GM19240 (cell line): ENCODE measurements at regions not wholly inside any gene's neighbourhood (a gene's known extent, or its start where the extent isn't known, plus 50 kb on each side); places are given as distances from the start of the nearest gene placed in this dataset.

Source experiments
- DNase-seq: peaks from one replicate; pipeline ENCODE4 v3.0.0; 2011; ENCODE audit warnings: low spot score; ENCODE audit not compliant: insufficient read length

- DNase-seq = no peak
Observed at GRCh38 chr10:28781296-28781695, 104.0 kb downstream of the BAMBI start.

DNA sequence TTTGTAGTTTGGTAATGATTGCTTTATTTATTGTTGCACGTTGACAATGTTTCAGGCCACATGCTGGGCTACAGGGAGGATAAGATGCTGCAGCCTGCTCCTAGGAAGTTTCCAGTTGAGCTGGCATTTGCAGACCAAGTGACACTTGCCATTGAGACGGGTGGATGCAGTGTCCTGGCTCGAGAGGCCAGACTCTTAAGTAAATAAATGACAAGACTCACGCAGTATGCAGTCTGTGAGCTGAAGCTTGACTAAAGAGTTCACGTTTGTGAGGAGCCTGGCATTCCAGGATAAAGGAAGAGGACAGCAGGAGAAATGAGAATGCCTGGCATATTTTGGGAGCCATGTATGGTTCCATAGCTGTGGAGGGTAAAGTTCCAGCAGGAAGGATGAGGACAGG lies 105.8 kb downstream of the BAMBI start:
- DNase-seq = no peak

GRCh38 chr10:28785018-28785417 lies 107.7 kb downstream of the BAMBI start:
- no peak for DNase-seq

- DNase-seq = no peak
Observed at GRCh38 chr10:28788252-28788651, 110.9 kb downstream of the BAMBI start.

DNA sequence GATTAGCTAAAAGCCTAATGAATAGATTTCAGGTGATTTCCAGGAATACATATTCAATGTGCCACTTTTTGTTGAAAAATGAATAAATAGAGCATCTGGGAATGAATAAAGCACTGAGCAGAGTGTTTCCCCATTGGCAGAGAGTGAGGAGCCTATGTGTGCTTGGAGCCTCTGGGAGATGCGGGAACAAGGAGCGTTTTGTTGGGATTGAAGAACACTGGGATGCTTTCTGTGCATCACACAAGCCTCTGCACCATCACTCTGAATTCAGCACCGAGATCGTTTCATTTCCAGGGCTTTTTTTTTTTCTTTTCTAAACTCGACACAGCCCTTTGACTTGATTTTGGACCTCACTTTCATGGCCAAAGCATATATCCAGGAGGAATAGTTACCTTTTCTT lies 111.4 kb downstream of the BAMBI start:
- DNase-seq = no peak

GRCh38 chr10:28790146-28790545 lies 112.8 kb downstream of the BAMBI start:
- no peak for DNase-seq

- no peak for DNase-seq
Observed at GRCh38 chr10:28793482-28793881, 116.2 kb downstream of the BAMBI start.

DNA sequence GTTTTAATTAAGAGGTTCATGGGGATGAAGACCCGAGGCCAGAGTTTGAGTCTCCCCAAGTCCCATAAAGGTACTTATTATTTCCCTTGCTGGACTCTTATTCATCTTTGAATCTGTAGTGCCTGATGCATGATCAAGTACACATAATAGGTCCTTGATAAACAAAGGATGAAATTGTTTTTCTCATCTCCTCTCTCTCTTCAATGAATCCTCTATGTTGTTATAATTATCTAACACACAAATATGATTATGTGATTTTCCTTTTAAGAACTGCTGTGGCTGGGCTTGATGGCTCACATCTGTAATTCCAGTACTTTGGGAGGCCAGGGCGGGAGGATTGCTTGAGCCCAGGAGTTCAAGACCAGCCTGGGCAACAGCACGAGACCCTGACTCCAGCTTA lies 117.7 kb downstream of the BAMBI start:
- no peak for DNase-seq

- no peak for DNase-seq
Observed at GRCh38 chr10:28796606-28797512, 119.5 kb downstream of the BAMBI start.

DNA sequence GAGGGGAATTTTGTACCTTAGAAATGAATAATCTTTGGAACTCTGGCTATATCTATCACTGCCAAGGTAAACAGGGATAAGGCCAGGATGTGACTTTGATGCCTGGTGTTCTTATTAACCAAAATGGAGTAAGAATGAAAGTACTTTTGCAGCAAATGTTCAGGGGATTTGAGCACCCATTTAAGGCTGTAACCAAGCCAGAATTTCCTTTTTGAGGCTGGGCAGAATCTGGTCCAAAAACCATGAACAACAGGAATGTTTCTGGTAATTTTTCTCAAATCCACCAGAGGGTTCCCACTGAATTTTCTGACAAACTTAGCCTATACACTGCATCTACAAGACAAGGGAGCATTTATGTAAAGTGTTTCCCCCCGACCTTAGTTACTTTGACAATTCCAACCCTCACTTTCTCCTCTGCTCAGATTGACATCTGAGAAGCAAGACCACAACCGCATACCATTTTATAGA lies 120.6 kb downstream of the BAMBI start:
- DNase-seq = no peak

DNA sequence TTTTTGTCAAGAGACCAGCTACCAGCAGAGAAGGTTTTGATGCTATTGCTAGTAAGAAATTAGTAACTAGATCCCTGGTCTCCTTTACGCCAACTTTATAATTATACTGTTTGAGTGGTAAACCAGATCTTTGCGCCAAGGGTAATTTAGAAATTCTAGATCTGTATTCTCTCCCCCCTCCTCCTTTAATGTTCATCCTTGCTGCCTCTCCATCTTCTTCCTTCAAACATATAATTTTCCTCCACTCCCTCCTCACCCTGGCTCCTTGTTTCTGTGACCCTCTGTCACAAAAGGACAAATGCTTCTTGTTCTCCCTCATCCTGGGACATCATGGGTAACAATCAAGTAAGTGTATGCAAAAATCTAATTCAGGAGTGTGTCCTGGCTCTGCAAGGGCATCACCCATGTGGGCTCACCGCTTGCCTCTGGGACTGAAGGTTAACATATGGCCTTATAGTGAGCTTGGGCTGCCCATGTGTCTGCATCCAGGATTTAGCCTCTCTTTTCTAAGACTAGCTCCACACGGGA lies 121.2 kb downstream of the BAMBI start:
- no peak for DNase-seq

GRCh38 chr10:28798964-28799363 lies 121.6 kb downstream of the BAMBI start:
- DNase-seq = no peak

DNA sequence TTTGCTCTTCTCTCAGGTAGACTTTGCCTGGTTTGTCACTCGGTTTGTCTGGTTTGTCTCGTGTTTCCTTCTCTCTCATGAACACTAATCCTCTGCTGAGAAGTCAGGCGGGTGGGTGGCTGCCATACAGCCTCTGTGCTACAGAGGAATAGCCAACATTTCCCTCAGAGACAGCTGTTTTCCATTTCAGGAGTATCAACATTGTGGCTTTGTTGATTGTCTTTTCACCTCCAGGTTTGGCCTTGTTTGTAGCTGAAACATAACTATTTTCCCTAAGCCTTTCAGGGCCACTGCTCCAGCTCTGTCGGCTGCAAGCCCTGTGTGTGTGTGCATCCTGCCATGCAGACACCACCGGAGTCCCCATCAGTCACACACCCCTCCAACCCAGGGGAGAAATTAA lies 122.8 kb downstream of the BAMBI start:
- DNase-seq = no peak

DNA sequence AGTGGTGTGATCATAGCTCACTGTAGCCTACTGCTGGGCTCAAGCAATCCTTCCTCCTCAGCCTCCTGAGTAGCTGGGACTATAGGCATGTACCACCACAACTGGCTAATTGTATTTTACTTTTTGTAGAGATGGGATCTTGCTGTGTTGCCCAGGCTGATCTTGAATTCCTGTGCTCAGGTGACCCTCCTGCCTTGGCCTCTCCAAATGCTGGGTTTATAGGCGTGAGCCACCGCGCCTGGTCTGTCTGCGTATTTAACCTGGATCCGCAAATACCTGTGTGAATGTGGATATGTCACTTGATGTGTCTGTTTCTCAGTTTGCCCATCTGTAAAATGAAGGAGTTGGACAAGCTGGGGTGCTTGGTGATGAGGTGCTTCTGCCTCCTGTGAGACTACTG lies 123.9 kb downstream of the BAMBI start:
- DNase-seq = no peak

- DNase-seq = no peak
Observed at GRCh38 chr10:28801869-28802268, 124.5 kb downstream of the BAMBI start.

DNA sequence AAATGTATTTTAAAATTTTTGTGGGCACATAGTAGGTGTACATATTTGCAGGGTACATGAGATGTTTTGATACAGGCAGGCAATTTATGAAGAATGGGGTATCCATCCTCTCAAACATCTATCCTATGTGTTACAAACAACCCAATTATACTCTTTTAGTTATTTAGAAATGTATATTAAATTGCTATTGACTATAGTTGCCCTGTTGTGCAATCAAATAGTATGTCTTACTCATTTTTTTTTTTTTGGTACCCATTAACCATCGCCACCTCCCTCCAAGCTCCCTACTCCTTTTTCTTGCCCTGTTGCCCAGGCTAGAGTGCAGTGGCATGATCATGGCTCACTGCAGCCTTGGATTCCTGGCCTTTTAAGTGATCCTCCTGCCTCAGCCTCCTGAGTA lies 128.1 kb downstream of the BAMBI start:
- no peak for DNase-seq

GRCh38 chr10:28806488-28806941 lies 129.2 kb downstream of the BAMBI start:
- no peak for DNase-seq

DNA sequence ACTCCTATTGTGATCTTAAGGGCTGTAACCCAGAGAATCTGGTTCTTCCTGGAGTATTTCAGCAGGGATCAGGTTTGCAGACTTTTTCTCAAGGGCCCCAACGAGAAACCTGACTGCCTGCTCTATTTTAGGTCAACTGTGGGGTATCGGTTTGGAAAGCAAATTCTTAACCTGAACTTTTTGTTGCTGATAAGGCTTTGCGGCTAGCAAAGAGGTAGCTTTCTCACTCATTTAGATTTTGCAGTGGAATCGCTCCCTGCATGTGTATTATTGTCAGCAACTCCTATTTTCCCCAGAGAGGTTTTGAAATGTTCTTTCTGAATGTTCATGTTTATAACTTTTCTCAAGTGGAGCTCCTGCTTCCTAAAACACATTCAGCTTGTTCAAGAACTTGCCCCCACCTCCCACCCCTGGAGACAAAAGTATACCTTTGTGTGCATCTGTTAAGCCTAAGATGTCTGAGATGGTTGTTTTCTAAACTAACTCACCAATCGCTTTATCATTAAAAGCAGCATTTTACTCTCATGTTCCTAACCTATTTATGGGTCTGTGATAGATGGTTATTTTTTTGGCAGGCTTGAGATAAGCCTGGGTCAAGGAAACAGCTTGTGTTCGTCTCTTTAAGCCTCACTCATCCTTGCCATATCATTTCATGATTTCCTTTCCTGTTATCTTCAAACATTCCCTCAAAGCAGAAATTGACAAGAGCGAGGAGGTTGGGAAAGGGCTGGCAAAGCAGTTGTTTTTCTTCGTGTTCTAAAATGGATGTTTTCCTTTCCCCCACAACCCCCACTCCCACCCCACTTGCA lies 129.8 kb downstream of the BAMBI start:
- no peak for DNase-seq

DNA sequence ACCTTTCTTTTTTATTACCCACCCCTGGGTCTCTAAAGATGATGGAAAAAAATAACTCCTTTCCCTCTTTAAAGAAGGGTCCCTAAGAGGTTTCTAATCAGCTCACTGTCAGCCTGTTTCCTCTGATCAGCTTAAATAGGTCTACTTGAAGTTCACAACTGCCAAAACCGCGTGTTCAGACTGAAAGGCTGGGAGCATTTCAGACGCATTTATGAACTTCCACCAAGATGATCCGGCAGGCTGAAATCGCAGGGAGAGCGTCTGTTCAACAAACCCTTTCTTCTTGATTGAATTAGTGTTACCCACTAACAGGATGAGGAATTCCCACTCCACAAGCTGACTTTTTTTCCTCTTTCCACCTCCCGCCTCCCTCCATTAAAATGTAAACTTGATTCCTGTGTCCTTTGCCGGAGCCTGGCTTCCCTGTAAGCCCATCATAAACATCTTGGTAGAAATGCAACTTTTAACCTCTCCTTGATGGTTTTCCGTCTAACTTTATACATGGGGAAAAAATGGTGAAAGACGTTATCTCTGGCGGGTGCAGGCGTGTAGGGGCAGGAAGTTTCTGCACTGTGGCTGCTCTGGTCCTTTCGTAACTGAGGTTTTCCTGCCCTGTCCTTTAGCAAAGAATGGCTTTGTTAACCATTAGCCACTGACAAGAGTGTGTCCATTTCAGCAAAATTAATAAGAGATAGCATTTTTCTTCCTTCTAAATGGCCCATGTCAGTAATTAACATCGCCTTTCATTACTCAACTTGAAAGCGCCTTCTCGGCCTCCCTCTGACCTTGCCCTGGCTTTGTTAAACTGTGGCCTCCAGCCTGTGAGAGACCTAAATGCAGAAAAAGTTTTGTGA lies 130.7 kb downstream of the BAMBI start:
- DNase-seq = no peak

DNA sequence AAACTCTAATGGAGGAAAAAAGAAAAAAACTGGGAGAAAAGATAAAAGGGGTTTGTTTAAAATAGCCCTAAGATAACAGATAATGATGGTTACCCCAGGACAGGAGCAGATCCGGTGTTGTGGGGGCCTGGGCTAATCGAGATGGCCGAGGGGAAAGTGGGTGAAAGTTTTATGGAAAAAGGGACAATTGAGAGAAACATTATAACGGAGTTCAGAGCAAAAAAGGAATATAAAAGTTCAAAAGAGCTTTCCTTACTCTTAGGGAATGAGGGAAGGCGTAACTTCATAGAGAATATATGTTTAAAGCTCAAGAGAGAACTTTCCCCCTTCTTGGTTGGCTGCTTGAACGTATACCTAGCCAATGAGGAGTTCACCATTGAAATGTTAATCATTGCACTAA lies 131.4 kb downstream of the BAMBI start:
- DNase-seq = no peak
